AG10803 (cell line): ENCODE measurements at regions not wholly inside any gene's neighbourhood (a gene's known extent, or its start where the extent isn't known, plus 50 kb on each side); places are given as distances from the start of the nearest gene placed in this dataset.

Experiments
- DNase-seq: peaks from one replicate; pipeline ENCODE4 v3.0.0; 2010; ENCODE audit warnings: low read depth
- H3K4me3 ChIP-seq: 2 replicates; pipeline ENCODE4 v1.5.1; 2011; ENCODE audit warnings: mild to moderate bottlenecking, low read length, control low read depth
- TF ChIP-seq, protein P1 (sequence below): conservative IDR thresholded peaks from 2 replicates; pipeline ENCODE4 v1.5.1; 2011; ENCODE audit warnings: mild to moderate bottlenecking, low read length, control low read depth, inconsistent platforms

- no peak overlapping the region for H3K4me3 ChIP-seq
- TF ChIP-seq, protein P1, sequence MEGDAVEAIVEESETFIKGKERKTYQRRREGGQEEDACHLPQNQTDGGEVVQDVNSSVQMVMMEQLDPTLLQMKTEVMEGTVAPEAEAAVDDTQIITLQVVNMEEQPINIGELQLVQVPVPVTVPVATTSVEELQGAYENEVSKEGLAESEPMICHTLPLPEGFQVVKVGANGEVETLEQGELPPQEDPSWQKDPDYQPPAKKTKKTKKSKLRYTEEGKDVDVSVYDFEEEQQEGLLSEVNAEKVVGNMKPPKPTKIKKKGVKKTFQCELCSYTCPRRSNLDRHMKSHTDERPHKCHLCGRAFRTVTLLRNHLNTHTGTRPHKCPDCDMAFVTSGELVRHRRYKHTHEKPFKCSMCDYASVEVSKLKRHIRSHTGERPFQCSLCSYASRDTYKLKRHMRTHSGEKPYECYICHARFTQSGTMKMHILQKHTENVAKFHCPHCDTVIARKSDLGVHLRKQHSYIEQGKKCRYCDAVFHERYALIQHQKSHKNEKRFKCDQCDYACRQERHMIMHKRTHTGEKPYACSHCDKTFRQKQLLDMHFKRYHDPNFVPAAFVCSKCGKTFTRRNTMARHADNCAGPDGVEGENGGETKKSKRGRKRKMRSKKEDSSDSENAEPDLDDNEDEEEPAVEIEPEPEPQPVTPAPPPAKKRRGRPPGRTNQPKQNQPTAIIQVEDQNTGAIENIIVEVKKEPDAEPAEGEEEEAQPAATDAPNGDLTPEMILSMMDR: no peak
- no peak for DNase-seq
Observed at GRCh38 chr10:3422282-3422681, 249.7 kb upstream of the PITRM1 start.

DNA sequence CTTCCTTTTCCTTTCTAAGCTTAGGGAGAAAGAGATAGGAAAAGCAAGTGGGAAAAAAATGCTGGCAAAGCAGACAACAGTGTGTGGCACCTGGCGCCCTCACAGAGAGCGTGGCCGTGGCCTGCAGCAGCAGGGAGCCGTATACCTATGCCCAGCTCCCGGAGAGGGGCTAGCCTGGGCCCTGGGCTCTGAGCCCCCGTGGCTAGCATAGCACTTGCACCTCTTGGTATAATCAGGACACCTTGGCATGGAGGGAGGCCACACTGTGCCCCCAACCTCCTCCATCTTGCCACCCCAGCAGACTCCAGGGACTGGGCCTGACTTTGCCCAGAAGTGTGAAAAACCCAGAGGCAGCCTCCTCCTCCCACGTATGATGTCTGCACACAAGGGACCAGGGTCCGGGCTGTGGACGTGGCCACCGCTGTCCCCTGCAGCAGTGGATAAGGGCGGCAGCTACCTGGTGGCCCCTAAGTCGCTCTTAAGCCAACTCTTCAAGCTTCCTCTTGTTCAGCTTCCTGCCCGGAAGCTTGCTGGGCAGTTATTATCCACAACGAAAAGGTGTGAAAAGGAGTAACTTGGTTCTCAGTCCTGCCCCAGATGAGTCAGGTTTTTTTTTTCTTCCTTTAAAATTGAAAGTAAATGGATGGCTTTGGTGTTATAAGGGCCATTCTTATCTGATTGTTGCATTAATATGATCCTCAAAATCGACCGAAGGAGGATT lies 249.1 kb upstream of the PITRM1 start:
- no peak for DNase-seq
- TF ChIP-seq, protein P1: no peak
- no peak overlapping the region for H3K4me3 ChIP-seq

DNA sequence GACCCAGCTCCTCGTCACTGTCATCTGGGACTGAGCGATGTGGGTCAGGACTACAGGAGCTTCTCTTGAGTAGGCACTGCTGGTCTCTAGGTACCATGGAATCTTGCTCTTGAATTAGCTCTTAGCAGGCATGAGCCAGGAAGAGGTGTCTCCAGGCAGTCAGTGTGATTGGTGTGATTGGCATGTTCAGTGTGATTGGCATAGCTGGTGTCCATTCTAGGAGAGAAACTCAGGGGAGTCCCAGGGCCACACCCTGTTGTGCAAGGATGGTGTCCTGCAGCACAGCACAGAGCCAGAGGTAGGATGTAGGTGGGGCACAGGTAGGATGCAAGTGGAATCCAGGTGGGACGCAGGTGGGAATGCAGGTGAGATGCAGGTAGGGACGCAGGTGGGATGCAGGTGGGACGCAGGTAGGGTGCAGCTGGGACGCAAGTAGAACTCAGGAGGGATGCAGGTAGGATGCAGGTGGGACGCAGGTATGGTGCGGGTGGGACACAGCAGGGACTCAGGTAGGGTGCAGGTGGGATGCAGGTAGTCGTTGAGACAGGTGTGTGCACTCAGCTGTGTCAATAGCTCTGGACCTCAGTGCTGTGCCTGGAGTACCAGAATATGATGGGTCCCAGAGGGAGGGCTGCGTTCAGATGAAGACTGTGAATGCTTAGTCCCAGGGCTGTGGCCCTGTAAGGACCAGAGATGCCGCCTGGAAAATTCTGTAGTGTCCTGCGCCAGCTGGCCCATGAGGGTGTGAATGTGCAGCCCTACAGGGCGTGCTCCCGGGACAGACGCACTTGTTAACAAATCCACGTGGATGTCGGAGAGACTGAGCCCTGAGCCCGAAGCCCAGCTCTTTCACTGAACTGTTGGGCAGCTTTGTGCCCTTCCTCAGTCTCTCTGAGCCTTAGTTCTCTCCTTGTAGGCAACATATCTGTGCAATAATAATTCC lies 248.2 kb upstream of the PITRM1 start:
- no peak for DNase-seq
- TF ChIP-seq, protein P1: no peak
- no peak overlapping the region for H3K4me3 ChIP-seq

DNA sequence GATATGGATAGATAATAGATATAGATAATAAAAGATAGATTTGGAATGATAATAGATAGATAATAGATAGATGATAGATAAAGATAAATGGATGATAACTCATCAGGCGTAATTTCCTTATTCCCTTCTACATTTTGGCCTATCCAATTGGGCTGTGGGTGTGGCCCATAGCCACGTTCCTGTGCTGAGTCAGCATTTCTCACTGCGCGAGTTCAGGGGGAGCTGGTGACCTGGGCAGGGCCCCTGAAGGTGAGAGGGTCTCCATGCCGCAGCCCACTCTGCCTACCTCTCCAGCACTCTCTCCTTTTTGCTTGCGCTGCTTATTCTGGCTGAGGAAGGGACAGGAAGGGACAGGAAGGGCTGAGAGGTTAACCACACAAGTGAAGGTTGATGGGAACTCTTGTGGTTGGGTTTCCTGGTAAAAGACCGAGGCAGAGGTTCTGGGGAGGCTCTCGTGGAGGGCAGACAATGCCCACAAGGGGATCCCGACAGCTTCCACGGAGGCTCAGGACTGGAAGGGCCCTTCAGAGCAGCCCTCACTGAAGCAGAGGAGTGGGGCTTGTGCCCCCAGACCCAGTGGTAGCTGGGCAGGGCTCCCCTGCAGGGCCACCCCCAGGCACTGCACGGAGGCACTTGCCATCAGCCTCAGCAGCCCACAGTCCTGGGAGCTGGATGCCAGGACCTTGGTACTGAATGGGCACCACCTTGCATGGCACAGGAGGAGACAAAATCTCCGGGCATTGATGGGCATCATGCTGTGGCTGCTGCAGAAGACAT lies 247.3 kb upstream of the PITRM1 start:
- no peak overlapping the region for H3K4me3 ChIP-seq
- TF ChIP-seq, protein P1: no peak
- no peak for DNase-seq

- no peak for DNase-seq
- TF ChIP-seq, protein P1: no peak
- no peak overlapping the region for H3K4me3 ChIP-seq
Observed at GRCh38 chr10:3418926-3419325, 246.3 kb upstream of the PITRM1 start.

DNA sequence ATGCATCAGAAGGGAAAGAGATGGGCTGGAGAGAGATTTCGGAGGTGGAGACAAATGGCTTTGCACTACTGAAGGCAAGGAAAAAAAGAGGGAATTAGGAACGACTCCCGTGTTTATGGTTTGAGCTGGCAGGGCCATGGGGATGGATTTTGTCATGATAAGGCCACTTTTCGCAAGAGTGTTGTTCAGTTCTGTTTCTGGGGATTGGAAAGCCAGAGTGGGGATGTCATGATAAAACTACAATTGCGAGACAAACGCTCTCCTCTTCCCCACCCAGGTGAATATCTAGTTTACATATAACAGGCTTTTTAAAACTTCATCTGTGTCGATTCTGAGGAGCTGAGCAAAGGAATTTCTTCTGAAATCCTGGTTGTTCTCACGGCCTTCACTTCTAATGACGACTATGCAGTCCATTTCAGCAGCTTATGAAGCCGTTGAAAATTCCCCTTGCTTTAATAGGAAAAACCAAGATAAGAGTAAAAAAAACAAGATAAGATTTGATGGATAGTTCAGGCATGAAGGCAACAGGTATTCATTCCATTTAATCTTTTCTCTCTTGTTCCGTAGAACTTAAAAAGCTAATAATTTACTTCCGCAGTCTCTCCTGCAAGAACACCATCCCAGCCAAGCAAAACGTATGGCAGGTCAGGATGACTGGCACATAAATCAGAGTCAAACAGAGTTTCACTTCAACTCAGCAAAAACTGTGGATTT lies 245.6 kb upstream of the PITRM1 start:
- H3K4me3 ChIP-seq: no peak overlapping the region
- no peak for DNase-seq
- TF ChIP-seq, protein P1: no peak
